Pons (tissue), 1 donor: ENCODE measurements at regions not wholly inside any gene's neighbourhood (a gene's known extent, or its start where the extent isn't known, plus 50 kb on each side); places are given as distances from the start of the nearest gene placed in this dataset.
A peak's percentile ranks its signal among the peaks of the same experiment; 100 is the strongest.
"Not testable (repeated sequence)": the region's sequence is repeated elsewhere in the genome, so short reads cannot be mapped to it uniquely, and the experiment has no call there.

Source experiments
- DNase-seq: peaks from one replicate; pipeline ENCODE4 v3.0.0-alpha.2; 2016; ENCODE audit warnings: low spot score

GRCh38 chr2:12543076-12543977 lies 173.4 kb upstream of the TRIB2 start:
- no peak for DNase-seq

- no peak for DNase-seq
Observed at GRCh38 chr2:12543978-12544558, 172.7 kb upstream of the TRIB2 start.

GRCh38 chr2:12547566-12548170 lies 169.1 kb upstream of the TRIB2 start:
- DNase-seq, result no peak

GRCh38 chr2:12548906-12549305 lies 167.8 kb upstream of the TRIB2 start:
- DNase-seq, result no peak

GRCh38 chr2:12549641-12550040 lies 167.1 kb upstream of the TRIB2 start:
- no peak for DNase-seq

GRCh38 chr2:12552092-12552491 lies 164.6 kb upstream of the TRIB2 start:
- peak; percentile 18 for DNase-seq

GRCh38 chr2:12554224-12555011 lies 162.3 kb upstream of the TRIB2 start:
- peak; percentile 15 for DNase-seq

- DNase-seq, result peak; percentile 13
Observed at GRCh38 chr2:12555012-12555645, 161.6 kb upstream of the TRIB2 start.

GRCh38 chr2:12556762-12557161 lies 160.0 kb upstream of the TRIB2 start:
- DNase-seq, result no peak

GRCh38 chr2:12557688-12558087 lies 159.0 kb upstream of the TRIB2 start:
- DNase-seq, result no peak

- DNase-seq, result no peak
Observed at GRCh38 chr2:12558519-12558918, 158.2 kb upstream of the TRIB2 start.

GRCh38 chr2:12560618-12561017 lies 156.1 kb upstream of the TRIB2 start:
- no peak for DNase-seq

- no peak for DNase-seq
Observed at GRCh38 chr2:12567411-12567810, 149.3 kb upstream of the TRIB2 start.

GRCh38 chr2:12569510-12569909 lies 147.2 kb upstream of the TRIB2 start:
- not testable (repeated sequence) for DNase-seq

- DNase-seq, result not testable (repeated sequence)
Observed at GRCh38 chr2:12569929-12570328, 146.8 kb upstream of the TRIB2 start.

- DNase-seq, result no peak
Observed at GRCh38 chr2:12577091-12577490, 139.6 kb upstream of the TRIB2 start.

- DNase-seq, result no peak
Observed at GRCh38 chr2:12577567-12578253, 139.0 kb upstream of the TRIB2 start.

GRCh38 chr2:12579018-12579417 lies 137.7 kb upstream of the TRIB2 start:
- no peak for DNase-seq

- DNase-seq, result no peak
Observed at GRCh38 chr2:12584338-12584737, 132.4 kb upstream of the TRIB2 start.

GRCh38 chr2:12585784-12586183 lies 131.0 kb upstream of the TRIB2 start:
- no peak for DNase-seq

GRCh38 chr2:12587228-12587627 lies 129.5 kb upstream of the TRIB2 start:
- DNase-seq, result no peak
